ENCODE measurements at regions not wholly inside any gene's neighbourhood (a gene's known extent, or its start where the extent isn't known, plus 50 kb on each side); places are given as distances from the start of the nearest gene placed in this dataset.

DNA sequence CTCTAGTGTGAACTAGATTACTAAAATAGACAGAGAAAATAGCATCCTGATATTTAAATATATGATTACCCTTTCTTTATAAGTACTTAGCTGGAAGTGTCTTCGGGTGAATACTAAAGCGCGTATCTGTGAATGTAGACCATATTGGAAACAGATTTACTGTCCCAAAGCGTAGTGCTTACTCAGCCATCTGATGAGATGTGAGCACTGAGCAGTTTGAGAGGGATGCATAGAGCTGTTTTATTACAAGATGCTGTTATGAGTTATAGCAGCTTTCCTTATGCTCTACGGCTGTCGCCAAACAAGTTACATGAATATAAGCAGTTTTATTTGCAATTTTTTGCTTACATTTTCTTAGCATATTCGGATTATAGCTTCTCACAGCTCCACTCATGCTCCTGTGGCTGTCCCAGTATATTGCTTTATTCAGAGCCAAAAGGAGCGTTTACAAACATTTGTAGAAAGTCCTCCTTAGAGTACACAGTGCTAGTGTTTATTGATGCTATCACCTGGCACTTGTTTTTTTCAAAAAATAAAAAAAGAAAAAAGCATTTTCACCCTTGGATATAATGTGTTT, 981.4 kb upstream of the WWC1 start:
- SMC1A ChIA-PET (ENCODE audit: uncharacterized antibody, unreplicated experiment): interaction anchor here (0.6 kb wide), 1 partner anchor 19 kb away, joined by 3 read pairs; no protein-coding TSS in a partner anchor
- in situ Hi-C loops (cut with MboI) (no loop called here), intact Hi-C loops (cut with micrococcal nuclease; ENCODE audit: unreplicated experiment) (no loop called here)
- Histone ChIP-seq H3K36me3 (ENCODE audit: control insufficient read depth in 2 of 2, insufficient read depth in 2 of 2, low read length in 1 of 2) (no peaks in the 10 kb centered on the region), H3K9me3 (replicated peaks; ENCODE audit: control insufficient read depth, insufficient read depth, low read length) (no peaks in the 10 kb centered on the region), H3K27ac (ENCODE audit: control insufficient read depth, insufficient read depth) (no peak overlapping the region), H3K4me3 (no peak overlapping the region), H3K9ac (ENCODE audit: control insufficient read depth, insufficient read depth, low read length) (no peak overlapping the region), H3K4me2 (ENCODE audit: control insufficient read depth, insufficient read depth) (no peak overlapping the region), H3K27me3 (replicated peaks in 1 of 2; ENCODE audit: control insufficient read depth in 2 of 2, insufficient read depth in 2 of 2, low read length in 1 of 2) (no peaks in the 10 kb centered on the region), H3K79me2 (ENCODE audit: control insufficient read depth, insufficient read depth, low read length) (no peaks in the 10 kb centered on the region), H3K4me1 (ENCODE audit: control insufficient read depth, insufficient read depth, low read length) (no peaks in the 10 kb centered on the region), H4K20me1 (ENCODE audit: control insufficient read depth, insufficient read depth) (no peaks in the 10 kb centered on the region), H2AFZ (ENCODE audit: control insufficient read depth, low read depth, low read length) (no peak overlapping the region)
- TF ChIP-seq SUPT20H (IDR thresholded peaks at IDR 0.05; ENCODE audit: borderline replicate concordance, control insufficient read depth, low read depth, low read length) (no peak), SMAD5 (IDR thresholded peaks at IDR 0.05; ENCODE audit: low read depth) (no peak), CHD4 (IDR thresholded peaks at IDR 0.05) (no peak), KAT2A (conservative IDR thresholded peaks at IDR 0.05; ENCODE audit: control insufficient read depth, low read depth, low read length) (no peak), LARP7 (IDR thresholded peaks at IDR 0.05) (no peak), HDAC6 (IDR thresholded peaks at IDR 0.05; ENCODE audit: unreplicated experiment) (no peak), PAX8 (IDR thresholded peaks at IDR 0.05) (no peak), FOXK2 (IDR thresholded peaks at IDR 0.05) (no peak), SMARCA5 (IDR thresholded peaks at IDR 0.05) (no peak), KLF5 (IDR thresholded peaks at IDR 0.05; ENCODE audit: partially characterized antibody) (no peak), HCFC1 (IDR thresholded peaks at IDR 0.05; ENCODE audit: low read length) (no peak), CHD1 (IDR thresholded peaks at IDR 0.05; ENCODE audit: low read depth, low read length) (no peak), ZNF384 (IDR thresholded peaks at IDR 0.05; ENCODE audit: borderline replicate concordance, low read depth, low read length) (no peak), JUND (IDR thresholded peaks at IDR 0.05; ENCODE audit: low read depth, low read length) (no peak)
- TF ChIP-seq, protein P1, sequence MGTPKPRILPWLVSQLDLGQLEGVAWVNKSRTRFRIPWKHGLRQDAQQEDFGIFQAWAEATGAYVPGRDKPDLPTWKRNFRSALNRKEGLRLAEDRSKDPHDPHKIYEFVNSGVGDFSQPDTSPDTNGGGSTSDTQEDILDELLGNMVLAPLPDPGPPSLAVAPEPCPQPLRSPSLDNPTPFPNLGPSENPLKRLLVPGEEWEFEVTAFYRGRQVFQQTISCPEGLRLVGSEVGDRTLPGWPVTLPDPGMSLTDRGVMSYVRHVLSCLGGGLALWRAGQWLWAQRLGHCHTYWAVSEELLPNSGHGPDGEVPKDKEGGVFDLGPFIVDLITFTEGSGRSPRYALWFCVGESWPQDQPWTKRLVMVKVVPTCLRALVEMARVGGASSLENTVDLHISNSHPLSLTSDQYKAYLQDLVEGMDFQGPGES (IDR thresholded peaks at IDR 0.05): no peak
- TF ChIP-seq, protein P2, sequence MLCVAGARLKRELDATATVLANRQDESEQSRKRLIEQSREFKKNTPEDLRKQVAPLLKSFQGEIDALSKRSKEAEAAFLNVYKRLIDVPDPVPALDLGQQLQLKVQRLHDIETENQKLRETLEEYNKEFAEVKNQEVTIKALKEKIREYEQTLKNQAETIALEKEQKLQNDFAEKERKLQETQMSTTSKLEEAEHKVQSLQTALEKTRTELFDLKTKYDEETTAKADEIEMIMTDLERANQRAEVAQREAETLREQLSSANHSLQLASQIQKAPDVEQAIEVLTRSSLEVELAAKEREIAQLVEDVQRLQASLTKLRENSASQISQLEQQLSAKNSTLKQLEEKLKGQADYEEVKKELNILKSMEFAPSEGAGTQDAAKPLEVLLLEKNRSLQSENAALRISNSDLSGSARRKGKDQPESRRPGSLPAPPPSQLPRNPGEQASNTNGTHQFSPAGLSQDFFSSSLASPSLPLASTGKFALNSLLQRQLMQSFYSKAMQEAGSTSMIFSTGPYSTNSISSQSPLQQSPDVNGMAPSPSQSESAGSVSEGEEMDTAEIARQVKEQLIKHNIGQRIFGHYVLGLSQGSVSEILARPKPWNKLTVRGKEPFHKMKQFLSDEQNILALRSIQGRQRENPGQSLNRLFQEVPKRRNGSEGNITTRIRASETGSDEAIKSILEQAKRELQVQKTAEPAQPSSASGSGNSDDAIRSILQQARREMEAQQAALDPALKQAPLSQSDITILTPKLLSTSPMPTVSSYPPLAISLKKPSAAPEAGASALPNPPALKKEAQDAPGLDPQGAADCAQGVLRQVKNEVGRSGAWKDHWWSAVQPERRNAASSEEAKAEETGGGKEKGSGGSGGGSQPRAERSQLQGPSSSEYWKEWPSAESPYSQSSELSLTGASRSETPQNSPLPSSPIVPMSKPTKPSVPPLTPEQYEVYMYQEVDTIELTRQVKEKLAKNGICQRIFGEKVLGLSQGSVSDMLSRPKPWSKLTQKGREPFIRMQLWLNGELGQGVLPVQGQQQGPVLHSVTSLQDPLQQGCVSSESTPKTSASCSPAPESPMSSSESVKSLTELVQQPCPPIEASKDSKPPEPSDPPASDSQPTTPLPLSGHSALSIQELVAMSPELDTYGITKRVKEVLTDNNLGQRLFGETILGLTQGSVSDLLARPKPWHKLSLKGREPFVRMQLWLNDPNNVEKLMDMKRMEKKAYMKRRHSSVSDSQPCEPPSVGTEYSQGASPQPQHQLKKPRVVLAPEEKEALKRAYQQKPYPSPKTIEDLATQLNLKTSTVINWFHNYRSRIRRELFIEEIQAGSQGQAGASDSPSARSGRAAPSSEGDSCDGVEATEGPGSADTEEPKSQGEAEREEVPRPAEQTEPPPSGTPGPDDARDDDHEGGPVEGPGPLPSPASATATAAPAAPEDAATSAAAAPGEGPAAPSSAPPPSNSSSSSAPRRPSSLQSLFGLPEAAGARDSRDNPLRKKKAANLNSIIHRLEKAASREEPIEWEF (IDR thresholded peaks at IDR 0.05; ENCODE audit: insufficient replicate concordance, low read depth, low read length): no peak
- POLR2A ChIA-PET: no interaction called here
- FAIRE-seq: no peak
- BruUV-seq (replicated peaks): no TSS peak
- RAD21 ChIA-PET (ENCODE audit: unreplicated experiment): no interaction called here
- ATAC-seq: no peak
- CTCF ChIA-PET: no interaction called here
- 53% methylated on average over 8 of the region's 8 CpGs for WGBS (ENCODE audit: insufficient coverage, insufficient replicate concordance, low lambda C conversion rate, missing lambda C conversion rate)
- no peak for DNase-seq (ENCODE audit: low read depth, low spot score)

Measured in GM12878 (cell line).